ENCODE measurements at regions not wholly inside any gene's neighbourhood (a gene's known extent, or its start where the extent isn't known, plus 50 kb on each side); places are given as distances from the start of the nearest gene placed in this dataset.

GRCh38 chr14:22151121-22151520 lies 437.9 kb downstream of the DAD1 start:
- CTCF ChIA-PET = no interaction called here
- no TSS peak for BruUV-seq (replicated peaks)
- intact Hi-C loops (cut with micrococcal nuclease; ENCODE audit: unreplicated experiment) = no loop called here

GRCh38 chr14:22149058-22149457 lies 440.0 kb downstream of the DAD1 start:
- no TSS peak for BruUV-seq (replicated peaks)
- no peak for DNase-seq
- Mint-ChIP-seq H3K36me3 (ENCODE audit: insufficient read depth, unreplicated experiment) (no peaks in the 10 kb centered on the region), H3K4me1 (ENCODE audit: low read depth, unreplicated experiment) (no peaks in the 10 kb centered on the region), H3K27me3 (ENCODE audit: unreplicated experiment) (peaks cover 48% of the 10 kb centered on the region), H3K27ac (ENCODE audit: unreplicated experiment) (no peak overlapping the region), H3K4me3 (ENCODE audit: low read depth, unreplicated experiment) (no peak overlapping the region), H3K9me3 (ENCODE audit: low read depth, unreplicated experiment) (peaks cover 4% of the 10 kb centered on the region)
- TF ChIP-seq CTCF (IDR thresholded peaks at IDR 0.05; ENCODE audit: unreplicated experiment) = no peak
- CTCF ChIA-PET = no interaction called here
- intact Hi-C loops (cut with micrococcal nuclease; ENCODE audit: unreplicated experiment) = no loop called here

More at GRCh38 chr14:22151121-22151520, 437.9 kb downstream of the DAD1 start:
- no peak for DNase-seq
- TF ChIP-seq CTCF (IDR thresholded peaks at IDR 0.05; ENCODE audit: unreplicated experiment) = no peak
- Mint-ChIP-seq H3K36me3 (ENCODE audit: insufficient read depth, unreplicated experiment) (no peaks in the 10 kb centered on the region), H3K9me3 (ENCODE audit: low read depth, unreplicated experiment) (peaks cover 4% of the 10 kb centered on the region), H3K4me1 (ENCODE audit: low read depth, unreplicated experiment) (no peaks in the 10 kb centered on the region), H3K4me3 (ENCODE audit: low read depth, unreplicated experiment) (no peak overlapping the region), H3K27me3 (ENCODE audit: unreplicated experiment) (peaks cover 43% of the 10 kb centered on the region), H3K27ac (ENCODE audit: unreplicated experiment) (no peak overlapping the region)

DNA sequence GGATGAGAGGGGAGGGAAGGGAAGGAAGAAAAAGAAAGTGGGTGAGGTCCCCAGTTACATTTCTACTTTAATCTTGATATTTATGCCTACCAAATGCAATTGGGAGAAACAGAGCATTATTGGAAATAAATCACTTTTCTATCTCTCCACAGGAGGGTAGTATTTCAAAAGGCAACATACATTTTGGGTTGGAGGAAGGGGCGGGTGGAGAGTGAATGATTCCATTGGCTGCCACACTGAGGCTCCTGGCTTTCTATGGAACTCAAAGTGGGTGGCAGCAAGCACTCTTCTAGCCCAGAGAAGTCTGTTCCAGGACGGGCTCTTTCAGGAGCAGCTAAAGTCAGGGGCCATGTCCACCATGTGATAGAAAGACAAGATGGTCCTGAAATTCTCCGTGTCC lies 441.3 kb downstream of the DAD1 start:
- no peak for TF ChIP-seq CTCF (IDR thresholded peaks at IDR 0.05; ENCODE audit: unreplicated experiment)
- CTCF ChIA-PET = no interaction called here
- Mint-ChIP-seq H3K4me1 (ENCODE audit: low read depth, unreplicated experiment) (no peaks in the 10 kb centered on the region), H3K36me3 (ENCODE audit: insufficient read depth, unreplicated experiment) (no peaks in the 10 kb centered on the region), H3K9me3 (ENCODE audit: low read depth, unreplicated experiment) (peaks cover 4% of the 10 kb centered on the region), H3K27me3 (ENCODE audit: unreplicated experiment) (peaks cover 48% of the 10 kb centered on the region), H3K4me3 (ENCODE audit: low read depth, unreplicated experiment) (no peak overlapping the region), H3K27ac (ENCODE audit: unreplicated experiment) (no peak overlapping the region)
- BruUV-seq (replicated peaks) = no TSS peak
- DNase-seq = no peak
- intact Hi-C loops (cut with micrococcal nuclease; ENCODE audit: unreplicated experiment) = no loop called here

- Mint-ChIP-seq H3K4me3 (ENCODE audit: low read depth, unreplicated experiment) (no peak overlapping the region), H3K4me1 (ENCODE audit: low read depth, unreplicated experiment) (no peaks in the 10 kb centered on the region), H3K9me3 (ENCODE audit: low read depth, unreplicated experiment) (no peaks in the 10 kb centered on the region), H3K27ac (ENCODE audit: unreplicated experiment) (no peak overlapping the region), H3K27me3 (ENCODE audit: unreplicated experiment) (peaks cover 65% of the 10 kb centered on the region), H3K36me3 (ENCODE audit: insufficient read depth, unreplicated experiment) (no peaks in the 10 kb centered on the region)
- no peak for DNase-seq
- TF ChIP-seq CTCF (IDR thresholded peaks at IDR 0.05; ENCODE audit: unreplicated experiment) = no peak
- CTCF ChIA-PET = no interaction called here
- intact Hi-C loops (cut with micrococcal nuclease; ENCODE audit: unreplicated experiment) = no loop called here
- no TSS peak for BruUV-seq (replicated peaks)
Observed at GRCh38 chr14:22143363-22143762, 445.7 kb downstream of the DAD1 start.

GRCh38 chr14:22140633-22141032 lies 448.4 kb downstream of the DAD1 start:
- H3K27ac Mint-ChIP-seq (ENCODE audit: unreplicated experiment) = no peak overlapping the region
- H3K27me3 Mint-ChIP-seq (ENCODE audit: unreplicated experiment) = peaks cover 49% of the 10 kb centered on the region
- CTCF ChIA-PET = no interaction called here
- no peaks in the 10 kb centered on the region for H3K4me1 Mint-ChIP-seq (ENCODE audit: low read depth, unreplicated experiment)
- no TSS peak for BruUV-seq (replicated peaks)
- no peak for TF ChIP-seq CTCF (IDR thresholded peaks at IDR 0.05; ENCODE audit: unreplicated experiment)
- no peaks in the 10 kb centered on the region for H3K9me3 Mint-ChIP-seq (ENCODE audit: low read depth, unreplicated experiment)
- H3K36me3 Mint-ChIP-seq (ENCODE audit: insufficient read depth, unreplicated experiment) = no peaks in the 10 kb centered on the region
- no peak overlapping the region for H3K4me3 Mint-ChIP-seq (ENCODE audit: low read depth, unreplicated experiment)
- intact Hi-C loops (cut with micrococcal nuclease; ENCODE audit: unreplicated experiment) = no loop called here
- DNase-seq = no peak

Measured in Calu3 (cell line).